ENCODE measurements at regions not wholly inside any gene's neighbourhood (a gene's known extent, or its start where the extent isn't known, plus 50 kb on each side); places are given as distances from the start of the nearest gene placed in this dataset.

DNA sequence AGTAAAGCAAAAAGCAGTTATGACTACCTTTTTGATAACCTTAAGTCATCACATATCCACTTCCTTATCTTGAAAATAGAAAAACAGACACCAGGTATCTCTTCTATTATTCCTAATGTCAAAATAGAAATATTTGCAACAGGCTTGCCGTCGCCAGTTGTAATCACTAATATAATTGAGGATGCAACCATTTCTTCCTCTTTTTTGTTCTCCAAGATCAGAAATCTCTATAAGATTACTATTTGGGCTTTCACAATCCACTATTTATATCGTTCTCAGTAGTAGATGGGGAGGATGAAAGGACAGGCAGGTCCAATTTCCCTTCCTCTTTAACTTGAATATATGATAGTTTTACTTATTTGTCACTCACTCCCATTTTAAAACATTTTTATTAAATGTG, 130.2 kb upstream of the HMGA2 start:
- H3K4me2 ChIP-seq (ENCODE audit: low read length), result no peak overlapping the region
- H3K36me3 ChIP-seq (ENCODE audit: insufficient read depth, low read length), result no peaks in the 10 kb centered on the region
- H3K4me3 ChIP-seq (ENCODE audit: low read length), result no peak overlapping the region
- peaks cover 33% of the 10 kb centered on the region for H3K4me1 ChIP-seq (ENCODE audit: control insufficient read depth, insufficient read depth, low read length)
- no peaks in the 10 kb centered on the region for H3K27me3 ChIP-seq (ENCODE audit: control insufficient read depth, insufficient read depth, low read length)
- H3K9ac ChIP-seq (ENCODE audit: low read depth, low read length), result no peak overlapping the region
- no peaks in the 10 kb centered on the region for H3K9me3 ChIP-seq (replicated peaks; ENCODE audit: low read length)

DNA sequence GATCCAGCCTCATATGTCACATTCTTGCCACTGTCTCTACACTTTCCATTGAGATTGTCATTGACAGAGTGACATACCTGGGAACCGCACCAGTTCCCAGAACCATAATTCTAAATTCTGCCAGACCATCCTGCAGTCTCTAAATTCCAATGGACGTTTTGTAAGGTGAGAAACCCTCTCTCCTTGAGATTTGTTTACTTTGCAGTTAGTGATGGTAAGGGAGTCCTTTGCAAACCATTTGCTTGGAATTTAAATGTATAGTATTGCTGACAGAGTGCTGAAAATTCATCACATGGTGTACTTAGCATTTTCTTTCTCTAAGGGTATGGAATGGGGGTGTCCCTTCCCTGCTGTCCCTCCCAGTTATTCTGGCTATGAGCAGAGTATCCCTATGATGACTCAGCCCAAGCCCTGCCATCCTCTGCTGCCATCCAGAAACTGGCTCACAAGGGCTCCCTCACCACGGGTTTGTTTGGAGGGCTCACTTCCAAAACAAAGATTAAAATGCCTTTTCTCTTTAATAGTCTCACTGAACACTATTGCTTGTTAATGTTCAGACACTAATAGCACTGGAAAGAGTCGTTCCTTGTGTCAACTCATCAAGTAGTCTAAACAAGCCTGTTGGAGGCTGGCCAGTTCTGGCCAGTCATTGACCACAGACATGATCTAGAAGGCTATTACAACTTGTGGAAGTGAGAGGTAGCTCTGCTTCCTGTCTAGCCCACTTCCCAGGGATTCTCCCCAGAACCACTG, 129.0 kb upstream of the HMGA2 start:
- H3K4me1 ChIP-seq (ENCODE audit: control insufficient read depth, insufficient read depth, low read length), result peaks cover 38% of the 10 kb centered on the region
- no peaks in the 10 kb centered on the region for H3K36me3 ChIP-seq (ENCODE audit: insufficient read depth, low read length)
- H3K4me2 ChIP-seq (ENCODE audit: low read length), result peak overlapping the region; percentile 45
- no peaks in the 10 kb centered on the region for H3K27me3 ChIP-seq (ENCODE audit: control insufficient read depth, insufficient read depth, low read length)
- H3K4me3 ChIP-seq (ENCODE audit: low read length), result no peak overlapping the region
- H3K9ac ChIP-seq (ENCODE audit: low read depth, low read length), result peak overlapping the region; percentile 48
- no peaks in the 10 kb centered on the region for H3K9me3 ChIP-seq (replicated peaks; ENCODE audit: low read length)

DNA sequence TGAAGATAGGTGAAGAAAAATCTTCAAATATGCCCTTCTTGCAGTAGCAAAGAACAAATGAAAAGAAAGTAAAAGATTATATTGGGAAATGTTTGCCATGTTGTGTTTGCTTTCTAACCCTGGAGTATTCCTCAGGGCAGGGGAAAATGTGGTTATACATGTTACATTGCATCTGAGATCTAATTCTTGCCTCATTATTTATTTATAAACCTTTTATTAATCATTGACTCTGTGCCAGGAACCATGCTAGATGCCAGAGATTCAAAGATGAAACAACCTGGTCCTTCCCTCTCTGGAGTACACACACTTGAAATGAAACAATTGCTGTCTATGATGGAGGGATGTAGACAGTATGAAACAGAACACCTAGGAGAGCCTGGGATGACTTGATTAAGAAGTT, 128.1 kb upstream of the HMGA2 start:
- Histone ChIP-seq H3K9me3 (replicated peaks; ENCODE audit: low read length) (no peaks in the 10 kb centered on the region), H3K36me3 (ENCODE audit: insufficient read depth, low read length) (no peaks in the 10 kb centered on the region), H3K4me1 (ENCODE audit: control insufficient read depth, insufficient read depth, low read length) (peaks cover 38% of the 10 kb centered on the region), H3K27me3 (ENCODE audit: control insufficient read depth, insufficient read depth, low read length) (no peaks in the 10 kb centered on the region), H3K4me3 (ENCODE audit: low read length) (no peak overlapping the region), H3K4me2 (ENCODE audit: low read length) (peak overlapping the region; percentile 45), H3K9ac (ENCODE audit: low read depth, low read length) (peak overlapping the region; percentile 33)

DNA sequence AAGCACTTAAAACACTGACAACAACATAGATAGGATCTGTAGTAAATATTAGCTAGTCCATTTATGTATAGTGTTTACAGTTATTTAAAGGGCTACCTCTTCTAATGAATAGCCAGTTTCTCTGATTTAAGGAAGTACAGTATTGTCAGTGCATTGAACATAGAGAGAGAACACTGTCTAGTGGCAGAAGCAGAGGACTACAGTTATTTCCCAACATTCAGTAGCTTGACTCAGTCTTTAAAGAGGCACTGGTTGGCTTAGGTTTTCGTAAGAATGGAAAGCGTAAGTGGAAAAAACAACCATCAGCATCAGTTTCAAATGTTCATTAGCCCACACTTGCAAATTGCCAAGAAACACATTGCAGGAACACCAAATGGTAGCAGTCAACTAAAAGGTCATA, 125.0 kb upstream of the HMGA2 start:
- Histone ChIP-seq H3K27me3 (ENCODE audit: control insufficient read depth, insufficient read depth, low read length) (no peaks in the 10 kb centered on the region), H3K9ac (ENCODE audit: low read depth, low read length) (peak overlapping the region; percentile 8), H3K36me3 (ENCODE audit: insufficient read depth, low read length) (no peaks in the 10 kb centered on the region), H3K9me3 (replicated peaks; ENCODE audit: low read length) (no peaks in the 10 kb centered on the region), H3K4me3 (ENCODE audit: low read length) (no peak overlapping the region), H3K4me2 (ENCODE audit: low read length) (no peak overlapping the region), H3K4me1 (ENCODE audit: control insufficient read depth, insufficient read depth, low read length) (peaks cover 36% of the 10 kb centered on the region)

DNA sequence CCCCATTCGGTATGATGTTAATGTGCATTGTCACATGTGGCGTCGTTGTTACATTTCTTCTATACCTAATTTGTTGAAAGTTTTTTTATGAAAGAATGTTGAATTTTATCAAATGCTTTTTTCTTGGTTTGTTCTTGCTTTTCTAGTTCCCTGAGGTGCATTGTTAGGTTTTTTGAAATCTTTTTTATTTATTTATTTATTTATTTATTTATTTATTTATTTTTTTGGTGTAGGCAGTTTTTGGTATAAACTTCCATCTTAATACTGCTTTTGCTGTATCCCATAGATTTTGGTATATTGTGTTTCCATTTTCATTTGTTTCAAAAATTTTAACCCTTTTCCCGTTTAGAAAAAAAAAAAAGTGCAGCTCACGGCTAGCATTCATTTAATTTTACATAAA, 121.1 kb upstream of the HMGA2 start:
- H3K4me1 ChIP-seq (ENCODE audit: control insufficient read depth, insufficient read depth, low read length), result peaks cover 10% of the 10 kb centered on the region
- H3K9ac ChIP-seq (ENCODE audit: low read depth, low read length), result no peak overlapping the region
- H3K4me3 ChIP-seq (ENCODE audit: low read length), result no peak overlapping the region
- no peaks in the 10 kb centered on the region for H3K36me3 ChIP-seq (ENCODE audit: insufficient read depth, low read length)
- no peaks in the 10 kb centered on the region for H3K27me3 ChIP-seq (ENCODE audit: control insufficient read depth, insufficient read depth, low read length)
- H3K9me3 ChIP-seq (replicated peaks; ENCODE audit: low read length), result peaks cover 4% of the 10 kb centered on the region
- no peak overlapping the region for H3K4me2 ChIP-seq (ENCODE audit: low read length)

DNA sequence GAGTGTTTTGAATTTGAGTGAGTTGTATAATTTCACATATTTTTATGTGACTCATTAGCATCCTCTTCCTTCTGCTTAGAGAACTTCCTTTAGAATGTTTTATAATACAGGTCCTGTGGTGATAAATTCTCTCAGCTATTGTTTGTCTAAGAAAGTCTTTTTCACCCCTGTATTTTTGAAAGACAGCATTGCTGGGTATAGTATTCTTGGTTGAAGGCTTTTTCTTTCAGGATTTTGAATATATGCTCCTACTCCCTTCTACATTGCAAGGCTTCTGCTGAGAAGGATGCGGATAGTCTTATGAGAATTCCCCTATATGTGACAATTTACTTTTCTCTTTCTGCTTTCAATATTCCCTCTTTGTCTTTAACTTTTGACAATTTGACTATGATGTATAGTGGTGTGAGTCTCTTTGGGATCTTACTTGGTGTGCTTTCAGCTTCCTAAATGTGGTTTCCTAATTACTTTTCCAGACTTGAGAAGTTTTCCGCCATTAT, 118.9 kb upstream of the HMGA2 start:
- Histone ChIP-seq H3K9ac (ENCODE audit: low read depth, low read length) (no peak overlapping the region), H3K4me2 (ENCODE audit: low read length) (no peak overlapping the region), H3K9me3 (replicated peaks; ENCODE audit: low read length) (peaks cover 4% of the 10 kb centered on the region), H3K4me1 (ENCODE audit: control insufficient read depth, insufficient read depth, low read length) (no peaks in the 10 kb centered on the region), H3K27me3 (ENCODE audit: control insufficient read depth, insufficient read depth, low read length) (no peaks in the 10 kb centered on the region), H3K4me3 (ENCODE audit: low read length) (no peak overlapping the region), H3K36me3 (ENCODE audit: insufficient read depth, low read length) (no peaks in the 10 kb centered on the region)

DNA sequence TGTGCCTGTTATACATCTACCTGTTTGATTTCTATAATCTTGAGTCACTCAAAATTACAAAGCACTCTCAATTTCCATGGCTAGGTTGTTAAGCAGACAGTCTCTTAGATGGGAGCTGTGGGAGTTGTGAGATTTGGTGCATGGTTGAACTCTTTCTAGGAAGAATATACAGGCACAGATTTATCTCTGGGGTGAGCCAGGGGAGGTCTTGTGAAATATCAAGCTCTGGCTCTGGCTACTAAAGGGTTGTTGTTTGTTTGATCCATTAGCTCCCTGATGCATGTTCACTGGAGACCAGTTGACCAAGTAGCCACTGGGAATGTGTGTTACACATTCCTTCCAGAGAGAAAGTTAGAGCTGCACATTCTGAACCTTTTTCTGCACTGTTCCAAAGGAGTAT, 117.2 kb upstream of the HMGA2 start:
- no peaks in the 10 kb centered on the region for H3K27me3 ChIP-seq (ENCODE audit: control insufficient read depth, insufficient read depth, low read length)
- H3K36me3 ChIP-seq (ENCODE audit: insufficient read depth, low read length), result no peaks in the 10 kb centered on the region
- H3K4me1 ChIP-seq (ENCODE audit: control insufficient read depth, insufficient read depth, low read length), result no peaks in the 10 kb centered on the region
- H3K9me3 ChIP-seq (replicated peaks; ENCODE audit: low read length), result peaks cover 4% of the 10 kb centered on the region
- H3K9ac ChIP-seq (ENCODE audit: low read depth, low read length), result no peak overlapping the region
- no peak overlapping the region for H3K4me2 ChIP-seq (ENCODE audit: low read length)
- no peak overlapping the region for H3K4me3 ChIP-seq (ENCODE audit: low read length)

DNA sequence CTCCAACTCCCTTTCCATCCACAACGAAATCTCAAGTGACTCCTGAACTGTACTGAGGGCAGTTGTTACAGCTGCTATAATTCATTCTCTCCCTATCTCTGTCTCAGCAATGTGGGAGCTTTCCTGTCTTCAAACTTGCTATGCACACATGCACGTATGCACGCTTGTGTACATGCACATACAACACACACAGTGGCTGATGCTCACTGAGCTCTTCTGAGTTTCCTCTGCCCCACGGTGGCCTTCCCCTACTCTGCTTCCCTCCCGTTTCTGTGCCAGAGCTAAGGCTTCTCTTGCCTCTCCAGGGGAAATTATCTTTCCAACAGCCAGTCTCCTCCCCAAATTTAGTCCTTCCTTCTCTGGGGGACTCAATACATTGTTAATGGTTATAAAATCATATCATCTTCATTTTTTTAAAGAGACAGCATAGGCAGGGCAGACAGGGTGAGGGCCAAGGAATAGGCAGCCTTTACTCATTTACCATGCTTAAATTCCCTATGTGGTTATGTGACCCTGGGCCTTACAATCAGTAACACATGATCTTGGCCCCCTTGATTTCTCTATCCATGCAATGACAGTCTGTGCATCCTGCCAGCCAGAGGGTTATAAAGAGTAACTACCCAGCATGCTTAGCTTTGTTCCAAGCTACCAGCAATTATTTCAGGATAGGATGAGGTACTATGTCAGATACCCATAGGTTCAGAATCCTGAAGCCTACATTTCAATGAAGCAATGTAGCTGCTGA, 111.9 kb upstream of the HMGA2 start:
- H3K9me3 ChIP-seq (replicated peaks; ENCODE audit: low read length), result no peaks in the 10 kb centered on the region
- H3K4me2 ChIP-seq (ENCODE audit: low read length), result no peak overlapping the region
- H3K4me3 ChIP-seq (ENCODE audit: low read length), result no peak overlapping the region
- H3K4me1 ChIP-seq (ENCODE audit: control insufficient read depth, insufficient read depth, low read length), result no peaks in the 10 kb centered on the region
- no peak overlapping the region for H3K9ac ChIP-seq (ENCODE audit: low read depth, low read length)
- H3K36me3 ChIP-seq (ENCODE audit: insufficient read depth, low read length), result no peaks in the 10 kb centered on the region
- H3K27me3 ChIP-seq (ENCODE audit: control insufficient read depth, insufficient read depth, low read length), result no peaks in the 10 kb centered on the region

DNA sequence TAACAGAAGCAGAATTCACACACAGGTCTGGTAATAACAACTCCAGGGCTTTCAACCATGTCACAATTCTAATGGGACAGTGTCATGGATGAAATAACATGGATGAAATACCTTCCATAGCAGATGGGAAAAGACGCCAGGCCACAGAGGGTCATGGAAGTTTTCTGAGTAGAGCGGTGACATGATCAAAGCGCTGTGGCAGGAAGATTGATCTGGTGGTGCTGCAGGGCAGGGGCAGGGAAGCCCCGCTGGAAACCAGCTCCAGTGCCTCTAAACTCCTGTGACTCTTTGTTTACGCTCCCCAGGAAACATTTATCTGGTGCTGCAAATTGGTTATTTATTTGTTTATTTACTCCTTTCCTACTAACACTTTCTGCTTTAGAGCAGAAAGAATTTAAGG, 108.3 kb upstream of the HMGA2 start:
- peaks cover 9% of the 10 kb centered on the region for H3K4me1 ChIP-seq (ENCODE audit: control insufficient read depth, insufficient read depth, low read length)
- H3K4me3 ChIP-seq (ENCODE audit: low read length), result no peak overlapping the region
- no peaks in the 10 kb centered on the region for H3K9me3 ChIP-seq (replicated peaks; ENCODE audit: low read length)
- no peak overlapping the region for H3K9ac ChIP-seq (ENCODE audit: low read depth, low read length)
- H3K4me2 ChIP-seq (ENCODE audit: low read length), result no peak overlapping the region
- H3K27me3 ChIP-seq (ENCODE audit: control insufficient read depth, insufficient read depth, low read length), result no peaks in the 10 kb centered on the region
- no peaks in the 10 kb centered on the region for H3K36me3 ChIP-seq (ENCODE audit: insufficient read depth, low read length)

DNA sequence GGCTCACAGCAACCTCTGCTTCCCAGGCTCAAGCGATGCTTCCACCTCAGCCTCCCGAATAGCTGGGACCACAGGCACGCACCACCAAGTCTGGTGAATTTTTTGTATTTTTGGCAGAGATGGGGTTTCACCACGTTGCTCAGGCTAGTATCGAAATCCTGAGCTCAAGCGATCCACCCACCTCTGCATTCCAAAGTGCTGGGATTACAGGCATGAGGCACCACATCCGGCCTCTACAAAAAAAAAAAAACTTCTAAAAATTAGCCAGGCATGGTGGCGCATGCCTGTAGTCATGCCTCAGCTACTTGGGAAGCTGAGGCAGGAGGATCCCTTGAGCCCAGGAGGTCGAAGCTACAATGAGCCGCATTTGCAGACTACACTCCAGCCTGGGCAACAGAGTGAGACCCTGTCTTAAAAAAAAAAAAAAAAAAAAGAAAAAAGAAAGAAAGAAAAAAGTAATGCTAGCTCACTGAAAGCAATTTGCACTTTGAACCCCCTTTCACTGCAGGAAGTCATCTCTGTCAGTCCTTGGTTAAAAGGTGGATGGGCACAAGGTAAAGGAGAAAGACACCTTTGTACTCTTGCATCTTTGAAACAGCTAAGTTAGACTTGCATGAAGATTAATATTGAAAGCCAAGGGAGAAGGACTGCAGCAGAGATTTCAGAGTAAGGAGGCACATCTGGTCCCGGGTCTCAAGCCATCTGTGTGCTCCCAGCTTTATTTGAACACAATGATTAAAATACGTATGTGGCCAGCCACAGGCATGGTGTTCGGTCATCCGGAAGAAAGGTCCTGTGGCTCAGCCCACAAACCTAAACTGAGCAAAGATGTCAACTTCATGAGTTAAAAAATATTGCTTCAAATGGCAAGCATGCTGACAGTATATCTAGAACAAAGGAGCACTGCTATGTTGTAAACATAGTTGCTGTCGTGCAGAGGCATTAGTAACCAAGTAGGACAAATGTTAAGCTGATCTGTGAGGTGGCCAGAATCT, 103.8 kb upstream of the HMGA2 start:
- no peaks in the 10 kb centered on the region for H3K9me3 ChIP-seq (replicated peaks; ENCODE audit: low read length)
- H3K4me3 ChIP-seq (ENCODE audit: low read length), result no peak overlapping the region
- H3K36me3 ChIP-seq (ENCODE audit: insufficient read depth, low read length), result no peaks in the 10 kb centered on the region
- no peak overlapping the region for H3K9ac ChIP-seq (ENCODE audit: low read depth, low read length)
- no peaks in the 10 kb centered on the region for H3K27me3 ChIP-seq (ENCODE audit: control insufficient read depth, insufficient read depth, low read length)
- H3K4me2 ChIP-seq (ENCODE audit: low read length), result peak overlapping the region; percentile 19
- peaks cover 9% of the 10 kb centered on the region for H3K4me1 ChIP-seq (ENCODE audit: control insufficient read depth, insufficient read depth, low read length)

DNA sequence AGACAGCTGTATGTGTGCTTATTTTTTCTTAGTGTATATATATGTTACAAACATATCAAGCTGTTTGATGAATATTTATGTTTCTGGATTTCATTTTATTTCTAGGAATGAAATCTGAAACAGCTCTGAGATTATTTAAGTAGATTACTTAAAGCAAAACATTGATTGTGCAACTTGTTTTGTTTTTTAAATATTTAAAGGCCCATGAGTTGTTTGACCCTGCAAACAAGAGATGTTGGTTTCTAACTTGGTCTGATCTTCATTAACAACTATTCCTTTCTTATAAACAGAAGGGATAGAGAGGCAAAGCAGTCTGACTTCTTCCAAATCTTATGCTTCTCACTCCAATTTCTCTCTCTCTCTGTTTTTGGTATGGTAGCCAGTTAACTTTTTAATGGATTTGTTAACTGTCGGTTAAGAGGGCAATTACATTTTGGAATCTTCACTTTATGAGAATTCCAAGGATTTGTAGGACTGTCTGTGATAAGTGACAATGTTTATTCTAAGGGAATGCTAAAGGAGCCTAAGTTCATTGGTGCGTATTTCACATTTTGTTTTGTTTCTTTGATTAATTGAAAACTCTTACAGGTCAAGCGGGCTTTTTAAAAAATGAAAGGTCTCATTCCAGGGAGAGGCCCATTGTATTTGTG, 102.6 kb upstream of the HMGA2 start:
- H3K36me3 ChIP-seq (ENCODE audit: insufficient read depth, low read length), result no peaks in the 10 kb centered on the region
- no peaks in the 10 kb centered on the region for H3K9me3 ChIP-seq (replicated peaks; ENCODE audit: low read length)
- no peak overlapping the region for H3K4me2 ChIP-seq (ENCODE audit: low read length)
- H3K4me3 ChIP-seq (ENCODE audit: low read length), result no peak overlapping the region
- H3K9ac ChIP-seq (ENCODE audit: low read depth, low read length), result no peak overlapping the region
- H3K4me1 ChIP-seq (ENCODE audit: control insufficient read depth, insufficient read depth, low read length), result peaks cover 9% of the 10 kb centered on the region
- H3K27me3 ChIP-seq (ENCODE audit: control insufficient read depth, insufficient read depth, low read length), result no peaks in the 10 kb centered on the region
